ENCODE measurements at regions not wholly inside any gene's neighbourhood (a gene's known extent, or its start where the extent isn't known, plus 50 kb on each side); places are given as distances from the start of the nearest gene placed in this dataset.

DNA sequence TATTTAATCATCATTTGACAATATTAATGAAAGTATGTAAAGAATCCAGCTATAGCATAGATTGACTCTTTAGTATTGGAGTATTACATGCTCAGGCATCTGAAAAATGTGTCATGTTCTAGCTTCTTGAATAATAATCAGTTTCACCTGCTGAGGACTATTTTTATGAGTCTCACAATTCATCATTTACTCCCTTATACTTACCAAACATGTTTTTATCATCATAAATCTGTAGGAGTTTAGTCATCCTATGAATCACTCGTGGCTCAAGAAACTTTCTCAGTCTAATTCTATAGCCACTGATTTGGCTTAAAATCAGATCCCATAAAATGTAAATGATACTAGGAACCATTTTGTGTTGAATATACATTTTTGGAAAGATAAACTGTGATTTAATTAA lies 1616.1 kb downstream of the C4orf33 start:
- no peak overlapping the region for H3K27ac ChIP-seq
- intact Hi-C loops (cut with DNase I; ENCODE audit: low total_unique reads): no loop called here
- no peak for DNase-seq
- no peaks in the 10 kb centered on the region for H3K27me3 ChIP-seq
- H3K9me3 ChIP-seq: no peaks in the 10 kb centered on the region
- TF ChIP-seq, protein P1, sequence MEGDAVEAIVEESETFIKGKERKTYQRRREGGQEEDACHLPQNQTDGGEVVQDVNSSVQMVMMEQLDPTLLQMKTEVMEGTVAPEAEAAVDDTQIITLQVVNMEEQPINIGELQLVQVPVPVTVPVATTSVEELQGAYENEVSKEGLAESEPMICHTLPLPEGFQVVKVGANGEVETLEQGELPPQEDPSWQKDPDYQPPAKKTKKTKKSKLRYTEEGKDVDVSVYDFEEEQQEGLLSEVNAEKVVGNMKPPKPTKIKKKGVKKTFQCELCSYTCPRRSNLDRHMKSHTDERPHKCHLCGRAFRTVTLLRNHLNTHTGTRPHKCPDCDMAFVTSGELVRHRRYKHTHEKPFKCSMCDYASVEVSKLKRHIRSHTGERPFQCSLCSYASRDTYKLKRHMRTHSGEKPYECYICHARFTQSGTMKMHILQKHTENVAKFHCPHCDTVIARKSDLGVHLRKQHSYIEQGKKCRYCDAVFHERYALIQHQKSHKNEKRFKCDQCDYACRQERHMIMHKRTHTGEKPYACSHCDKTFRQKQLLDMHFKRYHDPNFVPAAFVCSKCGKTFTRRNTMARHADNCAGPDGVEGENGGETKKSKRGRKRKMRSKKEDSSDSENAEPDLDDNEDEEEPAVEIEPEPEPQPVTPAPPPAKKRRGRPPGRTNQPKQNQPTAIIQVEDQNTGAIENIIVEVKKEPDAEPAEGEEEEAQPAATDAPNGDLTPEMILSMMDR (IDR thresholded peaks at IDR 0.05): no peak
- no peaks in the 10 kb centered on the region for H3K4me1 ChIP-seq
- H3K4me3 ChIP-seq: no peak overlapping the region
- H3K36me3 ChIP-seq: no peaks in the 10 kb centered on the region

DNA sequence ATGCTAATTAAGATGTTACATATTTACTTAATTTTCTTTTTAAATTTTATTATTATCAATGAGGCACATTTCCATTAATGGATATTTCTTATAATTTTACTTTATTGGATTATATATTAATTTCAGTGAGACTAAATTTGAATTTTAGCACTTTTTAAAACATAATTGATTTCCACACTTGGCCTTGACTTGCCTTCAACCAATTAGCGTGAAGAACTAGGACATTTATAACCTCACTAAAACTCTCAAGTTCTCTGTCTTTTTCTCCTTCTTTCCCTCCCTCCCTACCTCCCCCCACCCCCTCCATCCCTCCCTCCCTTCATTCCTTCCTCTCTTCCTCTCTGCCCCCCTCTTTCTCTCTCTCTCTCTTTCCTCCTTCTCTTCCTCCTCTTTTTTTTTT lies 1618.1 kb downstream of the C4orf33 start:
- no peak overlapping the region for H3K4me3 ChIP-seq
- no peaks in the 10 kb centered on the region for H3K4me1 ChIP-seq
- H3K36me3 ChIP-seq: no peaks in the 10 kb centered on the region
- H3K27me3 ChIP-seq: no peaks in the 10 kb centered on the region
- H3K9me3 ChIP-seq: no peaks in the 10 kb centered on the region
- intact Hi-C loops (cut with DNase I; ENCODE audit: low total_unique reads): no loop called here
- no peak for DNase-seq
- no peak overlapping the region for H3K27ac ChIP-seq
- TF ChIP-seq, protein P1 (IDR thresholded peaks at IDR 0.05): no peak

DNA sequence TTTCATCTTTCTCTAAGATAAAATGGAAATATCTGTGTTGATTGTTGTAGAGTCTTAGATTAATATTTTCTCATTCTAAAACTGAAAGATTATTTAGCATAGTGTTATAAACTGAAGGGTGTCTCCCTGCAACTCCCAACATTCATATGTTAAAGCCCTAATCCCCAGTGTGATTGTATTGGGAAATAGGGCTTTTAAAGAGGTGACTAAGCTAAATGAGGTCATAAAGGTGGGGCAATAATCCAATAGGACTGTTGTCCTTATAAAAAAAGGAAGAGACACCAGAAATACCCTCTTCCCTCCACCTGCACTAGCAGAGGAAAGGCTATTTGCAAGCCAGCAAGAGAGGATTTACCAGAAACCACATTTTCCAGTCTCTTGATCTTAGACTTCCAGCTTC lies 1626.4 kb downstream of the C4orf33 start:
- intact Hi-C loops (cut with DNase I; ENCODE audit: low total_unique reads): no loop called here
- Histone ChIP-seq H3K4me1 (no peaks in the 10 kb centered on the region), H3K4me3 (no peak overlapping the region), H3K27ac (no peak overlapping the region), H3K27me3 (no peaks in the 10 kb centered on the region), H3K9me3 (no peaks in the 10 kb centered on the region), H3K36me3 (no peaks in the 10 kb centered on the region)
- DNase-seq: no peak
- TF ChIP-seq, protein P1 (IDR thresholded peaks at IDR 0.05): no peak

DNA sequence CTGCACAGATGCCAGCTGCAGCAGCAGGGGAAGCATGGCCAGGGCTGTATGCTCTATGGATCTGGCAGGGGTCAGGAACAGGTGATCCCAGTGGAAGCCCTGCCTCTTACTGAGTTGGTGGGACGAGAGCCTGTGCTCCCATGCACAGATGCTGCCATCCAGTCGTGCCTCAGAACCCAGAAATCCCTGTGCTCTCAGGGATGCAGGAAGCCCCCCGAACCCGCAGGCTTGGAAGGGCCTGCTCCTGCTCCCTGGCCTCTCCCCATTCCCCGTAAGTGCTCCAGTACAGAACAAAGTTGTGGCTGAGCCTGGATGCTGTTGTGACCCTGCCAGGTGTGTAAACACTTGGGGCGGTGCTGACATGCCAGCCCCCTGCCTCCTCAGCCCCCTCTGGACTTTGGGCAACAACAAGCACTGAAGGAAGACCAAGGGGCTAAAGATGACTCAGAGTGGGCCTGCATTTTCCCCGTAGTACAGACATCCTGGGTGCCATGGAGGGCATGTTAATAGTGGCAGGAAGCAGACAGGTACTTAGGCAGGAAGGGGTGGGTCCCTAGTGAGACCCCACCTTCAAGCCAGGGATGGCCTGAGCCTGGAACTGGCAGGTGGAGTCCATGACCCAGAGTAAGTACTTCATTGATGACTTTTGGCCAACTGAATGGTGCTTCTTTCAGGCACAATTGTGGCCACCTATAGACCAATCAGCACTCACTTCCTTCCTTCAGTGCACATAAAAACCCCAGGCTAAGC lies 1640.7 kb downstream of the C4orf33 start:
- no peak overlapping the region for H3K27ac ChIP-seq
- H3K36me3 ChIP-seq: no peaks in the 10 kb centered on the region
- intact Hi-C loops (cut with DNase I; ENCODE audit: low total_unique reads): no loop called here
- H3K4me3 ChIP-seq: no peak overlapping the region
- TF ChIP-seq, protein P1 (IDR thresholded peaks at IDR 0.05): no peak
- H3K9me3 ChIP-seq: no peaks in the 10 kb centered on the region
- H3K4me1 ChIP-seq: no peaks in the 10 kb centered on the region
- no peaks in the 10 kb centered on the region for H3K27me3 ChIP-seq
- no peak for DNase-seq

DNA sequence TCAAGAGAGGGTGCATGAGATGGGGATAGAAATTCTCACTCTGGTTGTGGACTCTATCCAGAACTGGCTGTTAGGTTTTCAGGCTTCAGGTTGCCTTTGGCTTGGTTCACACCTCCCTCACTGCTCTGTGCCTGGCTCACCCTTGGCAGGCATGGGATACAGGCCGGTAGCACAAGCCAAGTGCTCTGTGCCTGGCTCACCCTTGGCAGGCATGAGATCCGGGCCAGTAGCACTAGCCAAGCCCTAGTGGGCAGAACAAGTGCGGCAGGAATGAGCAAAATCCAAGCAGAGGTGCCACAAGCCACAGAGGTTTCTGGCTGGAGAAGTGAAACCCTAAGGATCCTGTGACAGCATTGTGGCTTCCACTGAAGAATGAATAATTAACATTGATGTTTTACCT lies 1642.3 kb downstream of the C4orf33 start:
- no peak for DNase-seq
- Histone ChIP-seq H3K4me1 (no peaks in the 10 kb centered on the region), H3K4me3 (no peak overlapping the region), H3K27ac (no peak overlapping the region), H3K36me3 (no peaks in the 10 kb centered on the region), H3K27me3 (no peaks in the 10 kb centered on the region), H3K9me3 (no peaks in the 10 kb centered on the region)
- TF ChIP-seq, protein P1 (IDR thresholded peaks at IDR 0.05): no peak
- intact Hi-C loops (cut with DNase I; ENCODE audit: low total_unique reads): no loop called here

DNA sequence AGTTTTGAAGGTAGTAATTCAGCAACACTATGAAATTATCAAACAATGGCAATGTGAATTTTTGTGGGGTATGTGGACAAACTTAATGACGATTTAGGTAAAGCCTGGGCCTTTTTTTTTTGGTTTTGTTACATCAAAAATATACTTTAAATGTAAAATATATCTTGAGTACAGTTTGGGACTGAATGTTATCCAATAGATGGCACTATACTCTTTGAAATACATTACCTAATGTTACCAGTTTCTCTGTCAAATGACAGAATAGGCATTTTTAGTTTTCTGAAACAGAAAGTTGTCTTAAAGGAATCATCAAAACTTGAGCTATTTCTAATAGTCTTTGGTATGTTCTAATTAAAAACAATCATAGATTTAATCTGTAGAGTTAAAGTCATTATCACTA lies 1651.9 kb downstream of the C4orf33 start:
- Histone ChIP-seq H3K27me3 (no peaks in the 10 kb centered on the region), H3K4me3 (no peak overlapping the region), H3K4me1 (no peaks in the 10 kb centered on the region), H3K36me3 (no peaks in the 10 kb centered on the region), H3K27ac (no peak overlapping the region), H3K9me3 (no peaks in the 10 kb centered on the region)
- intact Hi-C loops (cut with DNase I; ENCODE audit: low total_unique reads): no loop called here
- TF ChIP-seq, protein P1 (IDR thresholded peaks at IDR 0.05): no peak
- DNase-seq: no peak
